ENCODE measurements at regions not wholly inside any gene's neighbourhood (a gene's known extent, or its start where the extent isn't known, plus 50 kb on each side); places are given as distances from the start of the nearest gene placed in this dataset.

DNA sequence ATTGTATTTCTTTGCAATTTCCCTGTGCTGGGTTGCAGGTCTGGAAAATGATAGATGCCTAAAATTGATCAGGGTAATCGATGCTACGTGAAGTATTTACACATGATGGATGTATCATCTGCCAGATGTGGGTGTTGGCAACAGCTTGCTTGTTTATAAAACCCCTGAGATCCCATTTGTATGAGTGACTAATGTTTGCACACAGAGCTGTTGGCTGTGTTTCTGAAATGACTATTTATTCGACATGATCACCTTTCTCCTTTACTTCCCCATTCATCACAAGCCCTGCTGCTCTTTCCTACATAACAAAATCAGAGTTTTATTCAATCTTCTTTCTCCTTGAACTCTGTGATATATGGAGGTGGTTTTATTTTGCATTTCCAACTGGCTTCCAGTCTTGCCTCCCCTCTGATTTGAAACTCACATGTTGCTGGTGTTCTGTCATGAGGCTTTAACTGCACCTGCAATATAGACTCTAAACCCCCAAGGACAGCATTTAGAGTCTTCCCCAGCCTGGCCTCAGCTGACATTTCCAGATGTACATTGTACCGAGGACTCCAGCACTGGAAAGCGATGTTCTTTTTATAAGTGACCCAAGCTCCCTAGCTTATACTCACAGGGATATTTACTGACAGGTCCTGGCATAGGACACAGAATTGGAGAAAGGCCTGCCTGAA is 50.7 kb upstream of the SHB start:
- TF ChIP-seq, protein P1, sequence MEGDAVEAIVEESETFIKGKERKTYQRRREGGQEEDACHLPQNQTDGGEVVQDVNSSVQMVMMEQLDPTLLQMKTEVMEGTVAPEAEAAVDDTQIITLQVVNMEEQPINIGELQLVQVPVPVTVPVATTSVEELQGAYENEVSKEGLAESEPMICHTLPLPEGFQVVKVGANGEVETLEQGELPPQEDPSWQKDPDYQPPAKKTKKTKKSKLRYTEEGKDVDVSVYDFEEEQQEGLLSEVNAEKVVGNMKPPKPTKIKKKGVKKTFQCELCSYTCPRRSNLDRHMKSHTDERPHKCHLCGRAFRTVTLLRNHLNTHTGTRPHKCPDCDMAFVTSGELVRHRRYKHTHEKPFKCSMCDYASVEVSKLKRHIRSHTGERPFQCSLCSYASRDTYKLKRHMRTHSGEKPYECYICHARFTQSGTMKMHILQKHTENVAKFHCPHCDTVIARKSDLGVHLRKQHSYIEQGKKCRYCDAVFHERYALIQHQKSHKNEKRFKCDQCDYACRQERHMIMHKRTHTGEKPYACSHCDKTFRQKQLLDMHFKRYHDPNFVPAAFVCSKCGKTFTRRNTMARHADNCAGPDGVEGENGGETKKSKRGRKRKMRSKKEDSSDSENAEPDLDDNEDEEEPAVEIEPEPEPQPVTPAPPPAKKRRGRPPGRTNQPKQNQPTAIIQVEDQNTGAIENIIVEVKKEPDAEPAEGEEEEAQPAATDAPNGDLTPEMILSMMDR (IDR thresholded peaks at IDR 0.05; ENCODE audit: borderline replicate concordance, extremely low read depth, low read length, poor library complexity, severe bottlenecking): no peak
- TF ChIP-seq EZH2 (IDR thresholded peaks at IDR 0.05; ENCODE audit: borderline replicate concordance, low read depth, low read length, severe bottlenecking): no peak

Measured in DND-41 (cell line).